OCI-LY1 (cell line): ENCODE measurements at regions not wholly inside any gene's neighbourhood (a gene's known extent, or its start where the extent isn't known, plus 50 kb on each side); places are given as distances from the start of the nearest gene placed in this dataset.

Experiments used
- CTCF ChIP-seq: fragments of 200-600 bp; sonication (generic), shearing (Covaris generic); IDR thresholded peaks from 2 replicates; pipeline ENCODE4 v1.5.1; 2017; ENCODE audit warnings: mild to moderate bottlenecking, antibody characterized with exemption, low read length, moderate library complexity, mixed read lengths
- EZH2 ChIP-seq: fragments of 200-600 bp; sonication (generic), shearing (Covaris generic); IDR thresholded peaks from 2 replicates; pipeline ENCODE4 v1.8.0; 2017; ENCODE audit warnings: borderline replicate concordance, mixed run types, mild to moderate bottlenecking, antibody characterized with exemption, low read length, moderate library complexity, mixed read lengths

- TF ChIP-seq CTCF (no peak), EZH2 (no peak)
Observed at GRCh38 chr20:22408521-22409402, 175.6 kb downstream of the FOXA2 start.
